ENCODE measurements at regions not wholly inside any gene's neighbourhood (a gene's known extent, or its start where the extent isn't known, plus 50 kb on each side); places are given as distances from the start of the nearest gene placed in this dataset.
"Not testable (repeated sequence)": the region's sequence is repeated elsewhere in the genome, so short reads cannot be mapped to it uniquely, and the experiment has no call there.

GRCh38 chr13:55013051-55013450 is 1984.4 kb downstream of the OLFM4 start:
- no peak for TF ChIP-seq CTCF (IDR thresholded peaks at IDR 0.05)
- Mint-ChIP-seq H3K27ac (peak overlapping the region; percentile 99), H3K27me3 (ENCODE audit: low read depth, poor library complexity) (peaks cover 2% of the 10 kb centered on the region), H3K36me3 (ENCODE audit: low read depth) (no peaks in the 10 kb centered on the region), H3K4me3 (peak overlapping the region; percentile 59), H3K4me1 (peaks cover 24% of the 10 kb centered on the region), H3K9me3 (no peaks in the 10 kb centered on the region)
- DNase-seq = peak; percentile 15

GRCh38 chr13:55029280-55029679 is 2000.7 kb downstream of the OLFM4 start:
- H3K9me3 Mint-ChIP-seq = peaks cover 16% of the 10 kb centered on the region

GRCh38 chr13:55038230-55038629 is 2009.6 kb downstream of the OLFM4 start:
- Mint-ChIP-seq H3K27me3 (ENCODE audit: low read depth, poor library complexity) (no peaks in the 10 kb centered on the region), H3K9me3 (no peaks in the 10 kb centered on the region), H3K4me3 (no peak overlapping the region), H3K36me3 (ENCODE audit: low read depth) (no peaks in the 10 kb centered on the region), H3K27ac (no peak overlapping the region), H3K4me1 (no peaks in the 10 kb centered on the region)
- no peak for TF ChIP-seq CTCF (IDR thresholded peaks at IDR 0.05)
- DNase-seq = no peak

More at GRCh38 chr13:55029280-55029679, 2000.7 kb downstream of the OLFM4 start:
- H3K27ac Mint-ChIP-seq = no peak overlapping the region
- peaks cover 15% of the 10 kb centered on the region for H3K36me3 Mint-ChIP-seq (ENCODE audit: low read depth)
- H3K4me1 Mint-ChIP-seq = no peaks in the 10 kb centered on the region
- no peak overlapping the region for H3K4me3 Mint-ChIP-seq
- no peaks in the 10 kb centered on the region for H3K27me3 Mint-ChIP-seq (ENCODE audit: low read depth, poor library complexity)
- no peak for TF ChIP-seq CTCF (IDR thresholded peaks at IDR 0.05)
- no peak for DNase-seq

- H3K27me3 Mint-ChIP-seq (ENCODE audit: low read depth, poor library complexity); H3K36me3 Mint-ChIP-seq (ENCODE audit: low read depth); DNase-seq; H3K9me3 Mint-ChIP-seq; H3K4me3 Mint-ChIP-seq; H3K4me1 Mint-ChIP-seq; H3K27ac Mint-ChIP-seq: not testable (repeated sequence)
These were observed 2025.4 kb downstream of the OLFM4 start for GRCh38 chr13:55053891-55054550.

GRCh38 chr13:55055666-55056065 is 2027.1 kb downstream of the OLFM4 start:
- H3K4me1 Mint-ChIP-seq = not testable (repeated sequence)

GRCh38 chr13:55062662-55063061 is 2034.0 kb downstream of the OLFM4 start:
- H3K27me3 Mint-ChIP-seq (ENCODE audit: low read depth, poor library complexity) = peaks cover 3% of the 10 kb centered on the region
- H3K4me3 Mint-ChIP-seq = no peak overlapping the region
- H3K9me3 Mint-ChIP-seq = no peaks in the 10 kb centered on the region
- DNase-seq = no peak
- H3K36me3 Mint-ChIP-seq (ENCODE audit: low read depth) = no peaks in the 10 kb centered on the region
- no peak overlapping the region for H3K27ac Mint-ChIP-seq
- no peak for TF ChIP-seq CTCF (IDR thresholded peaks at IDR 0.05)
- H3K4me1 Mint-ChIP-seq = no peaks in the 10 kb centered on the region

More at GRCh38 chr13:55055666-55056065, 2027.1 kb downstream of the OLFM4 start:
- H3K27me3 Mint-ChIP-seq (ENCODE audit: low read depth, poor library complexity); H3K9me3 Mint-ChIP-seq; H3K36me3 Mint-ChIP-seq (ENCODE audit: low read depth); H3K4me3 Mint-ChIP-seq; DNase-seq; H3K27ac Mint-ChIP-seq: not testable (repeated sequence)

- Mint-ChIP-seq H3K4me3 (no peak overlapping the region), H3K9me3 (no peaks in the 10 kb centered on the region), H3K27me3 (ENCODE audit: low read depth, poor library complexity) (no peaks in the 10 kb centered on the region), H3K27ac (no peak overlapping the region), H3K4me1 (no peaks in the 10 kb centered on the region), H3K36me3 (ENCODE audit: low read depth) (no peaks in the 10 kb centered on the region)
- DNase-seq = no peak
- no peak for TF ChIP-seq CTCF (IDR thresholded peaks at IDR 0.05)
These were observed 2039.3 kb downstream of the OLFM4 start for GRCh38 chr13:55067946-55068345.
